ENCODE measurements at regions not wholly inside any gene's neighbourhood (a gene's known extent, or its start where the extent isn't known, plus 50 kb on each side); places are given as distances from the start of the nearest gene placed in this dataset.

DNA sequence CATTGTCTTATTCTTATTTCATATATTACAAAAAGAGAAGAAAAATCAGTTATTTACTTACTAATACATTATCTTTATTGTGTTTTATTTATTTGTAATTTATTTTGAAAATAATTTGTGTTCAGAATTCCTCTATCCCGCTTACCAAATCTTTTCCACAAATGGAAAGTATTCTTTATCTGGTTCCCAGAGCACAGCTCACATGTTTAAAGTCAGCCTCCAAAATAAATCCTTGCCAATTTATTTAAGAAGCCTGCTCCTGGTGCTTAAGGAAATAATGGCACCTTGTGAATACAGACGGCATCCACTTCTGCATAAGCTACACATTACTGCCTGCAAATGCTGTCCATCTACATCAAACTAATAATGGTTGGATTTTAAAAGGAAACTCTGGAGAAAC, 435.4 kb downstream of the MTRR start:
- FAIRE-seq, result no peak
- DNase-seq (ENCODE audit: low spot score in 2 of 2), result no peak

DNA sequence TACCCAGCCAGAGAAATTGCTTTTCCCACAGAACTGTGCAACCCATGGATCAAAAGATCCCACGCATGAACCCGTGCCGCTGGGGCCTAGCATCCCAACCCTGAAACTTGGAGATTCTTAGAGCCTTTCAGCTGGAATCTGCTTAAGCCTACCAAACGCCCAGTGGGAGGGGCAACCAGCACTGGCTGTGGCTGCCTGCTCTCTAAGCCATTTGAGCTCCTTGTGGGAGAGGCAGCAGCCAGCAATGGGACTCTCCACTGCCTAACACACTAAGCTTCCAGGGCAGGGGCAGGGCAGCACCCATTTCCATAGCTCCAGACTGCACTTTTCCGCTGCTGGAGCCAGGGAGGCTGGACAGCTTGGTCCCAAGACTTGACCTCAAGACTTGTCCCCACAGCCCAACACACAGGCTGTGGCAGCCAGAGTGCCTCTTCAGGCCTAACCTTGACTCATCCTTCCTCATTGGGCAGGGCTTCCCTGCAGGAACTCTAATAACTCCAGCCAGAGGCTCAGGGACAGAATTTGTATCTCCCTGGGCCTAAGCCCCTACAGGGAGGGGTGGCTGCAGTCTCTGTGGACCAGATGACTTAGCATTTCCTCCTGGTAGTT, 437.4 kb downstream of the MTRR start:
- DNase-seq (ENCODE audit: low spot score in 2 of 2) (no peak), FAIRE-seq (no peak)

DNA sequence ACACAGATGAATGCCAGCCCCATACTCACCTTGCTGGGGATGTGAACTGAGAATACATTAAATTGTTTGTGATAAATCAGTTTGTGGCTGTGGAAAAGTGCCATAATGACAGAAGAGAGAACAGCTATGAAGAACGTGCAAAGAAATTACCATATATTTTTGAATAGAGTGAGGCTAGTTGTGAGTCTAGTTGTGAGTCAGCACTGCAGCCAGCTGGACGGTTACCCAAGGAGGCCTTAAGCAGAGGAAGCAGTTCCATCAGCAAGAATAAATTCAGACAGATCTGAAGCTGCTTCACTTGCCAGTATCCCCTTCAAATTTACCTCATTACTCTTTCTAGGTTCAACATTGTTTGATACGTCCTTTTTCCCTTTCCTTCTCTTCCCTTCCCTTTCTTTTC, 446.0 kb downstream of the MTRR start:
- DNase-seq (ENCODE audit: low spot score in 2 of 2), result no peak
- FAIRE-seq, result no peak

DNA sequence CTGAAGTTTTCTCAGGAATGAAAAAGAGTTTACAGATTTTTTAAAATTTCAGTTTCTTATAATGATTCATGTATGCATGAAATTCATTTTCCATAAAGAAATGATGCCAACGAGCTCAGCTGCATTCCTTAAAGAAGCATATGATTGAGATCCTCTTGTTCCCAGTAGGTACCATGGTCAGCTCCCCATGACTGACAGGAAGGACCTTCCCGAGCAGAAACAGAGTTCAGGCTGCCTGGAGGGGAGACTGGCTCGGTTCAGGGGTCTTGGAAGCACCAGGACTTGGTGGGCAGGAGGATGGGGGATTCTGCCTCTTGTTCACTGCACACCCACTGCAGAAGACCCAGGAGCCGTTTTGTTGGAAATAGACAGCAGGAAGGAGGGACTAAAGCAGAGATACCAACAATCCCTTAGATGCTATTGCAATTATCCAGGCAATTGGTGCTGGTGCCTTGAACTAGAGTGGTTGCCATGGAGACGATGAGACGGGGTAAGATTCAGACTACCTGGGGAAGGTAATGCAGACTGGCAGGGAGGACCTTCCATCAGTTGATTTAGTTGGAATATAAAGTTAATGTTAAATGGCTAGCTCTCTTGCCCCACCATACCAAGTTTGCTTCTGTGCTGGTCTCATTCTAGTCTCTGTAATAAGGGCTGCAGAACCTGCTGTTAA, 447.8 kb downstream of the MTRR start:
- FAIRE-seq, result no peak
- DNase-seq (ENCODE audit: low spot score in 2 of 2), result no peak

DNA sequence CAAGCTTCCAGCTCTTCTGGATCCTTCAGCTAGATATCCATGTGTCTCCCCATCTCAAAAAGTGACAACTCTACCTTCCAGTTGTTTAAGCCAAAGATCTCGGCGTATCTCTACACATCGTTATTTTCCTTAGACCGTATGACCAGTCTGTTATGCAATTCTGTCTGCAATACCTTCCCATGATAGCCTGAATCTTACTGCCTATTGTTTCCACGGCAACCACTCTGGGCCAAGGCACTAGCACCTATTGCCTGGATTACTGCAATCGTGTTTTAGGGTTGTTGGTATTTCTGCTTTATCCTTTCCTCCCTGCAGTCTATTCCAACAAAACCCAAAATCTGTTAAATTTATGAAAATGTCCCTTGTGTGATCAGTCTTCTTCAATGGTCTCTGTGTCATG, 448.4 kb downstream of the MTRR start:
- no peak for DNase-seq (ENCODE audit: low spot score in 2 of 2)
- no peak for FAIRE-seq

DNA sequence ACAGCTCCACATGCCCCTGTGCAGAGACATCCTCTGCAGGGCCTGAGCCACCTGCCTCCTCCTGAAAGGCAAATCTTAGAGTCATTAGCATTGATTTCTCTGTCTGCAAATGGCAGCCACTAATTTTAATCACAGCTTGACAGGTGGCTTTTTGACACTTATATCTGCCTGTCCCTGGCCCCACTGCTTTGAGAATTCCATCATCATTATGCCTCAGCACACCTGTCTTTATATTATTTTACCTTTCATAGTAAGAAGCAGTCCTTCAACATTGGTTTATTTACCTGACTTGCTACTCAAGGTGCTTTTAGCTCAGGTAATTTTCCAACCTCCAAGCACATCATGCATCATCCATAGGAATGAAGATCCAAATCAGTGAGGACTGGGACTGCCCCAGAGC, 451.3 kb downstream of the MTRR start:
- DNase-seq (ENCODE audit: low spot score in 2 of 2) (no peak), FAIRE-seq (no peak)

DNA sequence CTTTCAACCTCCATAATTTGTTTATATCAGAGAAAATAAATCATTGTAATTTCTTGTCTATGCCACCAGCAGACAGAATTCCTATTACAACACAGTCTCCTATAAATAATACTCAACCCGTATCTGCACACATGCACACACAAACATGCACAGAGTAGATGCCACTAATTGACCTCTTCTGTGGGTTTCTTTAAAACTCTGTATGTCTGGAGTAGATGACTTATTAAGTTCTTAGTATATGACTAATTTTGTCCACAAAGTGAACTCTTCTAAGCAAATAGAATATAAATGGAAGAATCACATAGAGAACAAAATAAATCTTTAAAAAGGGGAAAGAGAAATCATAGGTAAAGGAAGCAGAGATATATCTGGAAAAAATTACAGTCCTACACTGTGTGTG, 452.3 kb downstream of the MTRR start:
- no peak for DNase-seq (ENCODE audit: low spot score in 2 of 2)
- FAIRE-seq, result no peak

DNA sequence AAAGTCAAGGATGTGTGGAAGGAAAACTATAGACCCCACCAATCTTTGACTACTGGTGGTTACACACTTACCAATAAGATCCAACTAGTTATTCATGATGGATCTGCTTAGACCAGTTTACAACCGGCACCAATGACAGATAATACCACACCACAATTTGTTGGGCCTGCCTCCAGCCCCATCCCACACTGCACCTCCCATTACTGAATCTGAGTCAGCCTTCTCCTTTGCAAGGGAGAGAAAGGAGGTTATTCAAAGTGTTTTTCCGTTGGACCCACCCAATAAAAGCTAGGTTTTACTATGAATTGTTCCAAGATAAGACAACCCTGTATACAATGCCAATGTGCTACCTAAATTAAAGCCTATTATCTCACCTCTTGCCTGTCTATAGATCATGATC, 453.5 kb downstream of the MTRR start:
- no peak for FAIRE-seq
- no peak for DNase-seq (ENCODE audit: low spot score in 2 of 2)

DNA sequence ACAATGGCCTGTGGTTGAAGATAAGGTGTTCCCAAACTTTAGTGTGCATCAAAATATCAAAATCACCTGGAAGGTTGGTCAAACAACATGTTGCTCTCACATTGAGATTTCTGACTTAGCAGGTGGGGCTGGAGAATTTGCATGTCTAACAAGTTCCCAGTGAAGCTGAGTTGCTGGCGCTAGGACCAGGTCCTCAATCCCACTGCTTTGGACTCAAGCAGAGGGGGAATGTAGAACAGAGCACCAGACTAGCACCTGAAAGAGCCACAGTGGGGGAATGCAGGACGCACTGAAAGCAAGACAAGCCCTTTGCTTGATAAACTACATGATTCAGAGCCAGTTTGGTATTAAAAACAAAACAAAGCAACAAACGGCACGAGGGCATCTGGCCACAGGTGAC, 458.1 kb downstream of the MTRR start:
- FAIRE-seq (no peak), DNase-seq (ENCODE audit: low spot score in 2 of 2) (no peak)

DNA sequence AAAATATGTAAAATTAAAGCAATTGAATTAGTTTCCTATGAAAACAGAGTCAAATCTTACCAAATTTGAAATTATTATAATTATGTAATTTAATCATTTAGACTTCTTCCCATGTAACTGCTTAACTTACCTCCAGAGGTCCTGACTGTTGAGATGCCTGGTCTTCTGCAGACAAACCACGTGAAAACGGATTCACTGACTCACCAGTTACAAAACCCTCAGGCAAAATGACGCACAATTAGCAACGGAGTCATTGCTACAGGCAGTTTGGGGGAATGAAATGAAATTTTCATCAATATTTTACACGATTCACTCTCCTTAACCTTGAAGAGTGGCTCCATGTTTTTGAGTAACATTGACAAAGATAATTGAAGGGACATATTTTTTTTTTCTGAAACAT, 460.8 kb downstream of the MTRR start:
- DNase-seq (ENCODE audit: low spot score in 2 of 2) (no peak), FAIRE-seq (no peak)

DNA sequence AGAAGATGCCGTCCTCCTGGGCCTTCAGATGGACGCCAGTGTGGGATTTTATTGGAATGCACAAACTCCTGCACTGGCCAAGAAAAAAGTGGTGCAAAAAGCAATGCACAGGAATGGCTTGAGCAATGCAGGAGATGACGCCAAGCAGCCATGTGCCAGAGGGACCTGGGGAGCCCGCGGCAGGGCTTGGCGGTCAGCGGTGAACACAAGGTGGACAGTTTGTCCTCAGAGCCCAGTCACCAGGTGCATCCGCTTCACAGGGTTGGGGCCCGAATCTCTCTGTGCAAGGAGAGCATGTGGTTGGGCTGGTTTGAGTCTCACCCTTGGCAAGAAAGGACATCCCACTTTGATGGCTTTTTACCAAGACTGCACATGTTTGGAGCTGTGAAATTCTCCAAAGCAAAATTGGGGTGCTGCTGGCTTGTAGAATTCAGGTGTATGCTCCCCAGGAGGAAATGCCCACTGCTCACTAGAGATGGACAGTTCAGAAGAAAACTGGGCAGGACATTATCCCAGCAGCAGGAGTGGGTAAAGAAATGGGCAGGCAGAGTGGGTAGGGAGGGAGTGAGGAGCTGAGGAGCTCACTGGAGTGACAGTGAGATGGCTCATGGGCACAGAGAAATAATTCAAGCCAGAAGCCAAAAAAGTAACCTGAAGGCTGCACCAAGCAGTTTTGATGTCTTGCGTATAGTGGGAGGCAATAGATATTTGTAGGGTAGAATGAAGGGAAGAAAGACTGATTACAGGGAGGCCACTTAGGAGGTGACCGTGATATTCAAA, 463.9 kb downstream of the MTRR start:
- no peak for FAIRE-seq
- no peak for DNase-seq (ENCODE audit: low spot score in 2 of 2)

DNA sequence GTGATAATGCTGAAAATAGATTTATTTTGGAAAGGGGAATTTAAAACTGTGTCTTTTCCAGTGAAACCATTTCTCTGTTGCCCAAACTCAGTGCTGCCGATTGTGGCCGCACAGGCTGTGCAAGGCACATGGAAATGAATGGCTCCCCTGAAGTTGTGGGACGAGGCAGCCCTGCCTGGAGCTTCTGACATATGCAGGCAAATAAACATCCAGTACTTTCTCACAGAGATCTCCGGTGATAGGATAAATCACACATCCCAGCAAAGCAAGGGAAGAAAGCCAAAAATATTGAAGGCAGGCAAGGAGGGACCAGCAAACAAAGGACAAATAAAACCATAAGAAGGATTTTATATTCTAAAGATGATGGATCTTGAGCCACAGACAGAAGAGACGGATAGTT, 464.5 kb downstream of the MTRR start:
- DNase-seq (ENCODE audit: low spot score in 2 of 2), result no peak
- FAIRE-seq, result no peak

DNA sequence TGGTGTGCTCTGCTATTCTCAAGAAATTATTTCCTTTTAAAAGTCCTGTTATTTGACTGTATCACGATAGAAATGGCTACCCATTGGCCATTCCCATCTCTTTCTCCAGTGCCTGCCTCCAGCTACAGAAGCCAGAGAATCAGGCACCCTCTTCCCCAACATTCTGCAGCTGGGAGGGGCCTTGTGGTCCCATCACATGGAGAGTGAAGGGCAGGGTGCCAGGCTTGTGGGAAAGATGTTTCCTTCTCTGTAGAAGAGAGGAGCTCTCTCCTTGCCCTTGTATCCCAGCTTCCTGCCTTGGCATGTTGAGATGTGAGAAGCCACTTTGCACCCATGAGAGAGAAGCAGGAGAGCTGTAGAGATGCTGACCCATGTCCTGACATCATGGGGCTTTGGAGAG, 465.0 kb downstream of the MTRR start:
- no peak for FAIRE-seq
- DNase-seq (ENCODE audit: low spot score in 2 of 2), result no peak

DNA sequence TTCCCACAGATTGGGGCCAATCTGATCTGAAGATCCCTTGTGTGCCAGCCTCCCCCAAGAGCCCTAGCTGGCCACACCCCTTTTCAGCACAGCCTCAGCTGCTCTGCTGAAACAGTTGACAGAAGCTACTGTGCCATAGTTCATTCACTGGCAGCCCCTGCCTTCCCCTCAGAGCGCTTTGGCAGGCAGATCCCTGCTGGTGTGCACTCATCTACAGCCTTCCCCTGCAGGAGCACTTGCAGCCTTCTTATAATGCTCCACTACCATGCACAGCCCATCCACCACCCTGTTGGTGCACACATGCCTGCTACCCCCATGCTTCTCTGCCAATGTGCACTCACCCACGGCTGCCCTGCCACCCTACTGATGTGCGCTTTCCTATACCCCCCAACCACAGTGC, 471.3 kb downstream of the MTRR start:
- DNase-seq (ENCODE audit: low spot score in 2 of 2) (no peak), FAIRE-seq (no peak)

DNA sequence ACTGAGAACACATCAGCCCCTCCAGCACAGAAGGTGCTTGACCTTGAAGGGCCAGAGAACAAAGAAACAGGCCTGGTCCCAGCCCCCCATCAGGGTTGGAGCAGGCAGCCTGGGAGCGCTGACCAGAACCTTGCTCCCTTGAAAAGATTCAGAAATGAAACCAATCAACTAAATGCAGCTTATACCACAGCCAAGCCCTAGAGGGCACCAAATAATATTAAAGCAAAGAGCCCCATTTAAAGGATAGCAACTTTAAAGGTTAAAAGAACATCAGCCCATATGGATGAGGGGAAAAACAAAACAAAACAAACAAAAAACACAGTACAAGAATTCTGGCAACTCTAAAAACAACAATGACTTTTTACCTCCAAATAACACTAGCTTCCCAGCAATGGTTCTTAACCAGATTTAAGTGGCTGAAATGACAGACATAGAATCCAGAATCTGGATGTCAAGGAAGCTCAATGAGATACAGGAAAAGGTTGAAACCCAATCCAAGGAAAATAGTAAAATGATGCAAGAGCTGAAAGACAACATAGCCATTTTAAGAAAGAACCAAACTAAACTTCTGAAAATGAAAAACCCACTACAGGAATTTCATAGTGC, 471.9 kb downstream of the MTRR start:
- DNase-seq (ENCODE audit: low spot score in 2 of 2), result no peak

DNA sequence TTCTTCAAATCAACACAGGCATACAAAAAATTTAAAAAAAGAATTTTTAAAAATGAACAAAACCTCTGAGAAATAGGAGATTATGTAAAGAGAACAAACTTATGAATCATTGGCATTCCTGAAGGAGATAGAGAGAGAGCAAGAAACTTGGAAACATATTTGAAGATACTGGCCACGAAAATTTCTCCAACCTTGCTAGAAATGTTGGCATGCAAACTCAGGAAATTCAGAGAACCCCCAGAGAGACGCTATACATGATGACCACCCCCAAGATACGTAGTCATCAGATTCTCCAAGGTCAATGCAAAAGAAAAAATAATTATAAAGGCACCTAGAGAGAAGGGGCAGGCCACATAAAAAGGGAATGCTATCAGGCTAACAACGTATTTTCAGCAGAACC, 472.5 kb downstream of the MTRR start:
- DNase-seq (ENCODE audit: low spot score in 2 of 2), result no peak
- no peak for FAIRE-seq

More for the DNA sequence above, 471.9 kb downstream of the MTRR start:
- no peak for FAIRE-seq

DNA sequence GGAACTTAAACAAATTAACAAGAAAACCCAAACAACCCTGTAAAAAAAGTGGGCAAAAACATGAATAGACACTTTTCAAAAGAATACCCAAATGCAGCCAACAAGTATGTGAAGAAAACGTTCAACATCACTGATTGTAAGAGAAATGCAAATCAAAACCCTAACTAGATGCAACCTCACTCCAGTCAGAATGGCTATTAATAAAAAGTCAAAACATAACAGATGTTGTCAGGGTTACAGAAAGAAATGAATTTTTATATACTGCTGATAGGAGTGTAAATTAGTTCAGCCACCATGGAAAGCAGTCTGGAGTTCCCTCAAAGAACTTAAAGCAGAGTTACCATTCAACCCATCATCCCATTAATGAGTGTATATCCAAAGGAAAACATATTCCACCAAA, 479.0 kb downstream of the MTRR start:
- FAIRE-seq (no peak), DNase-seq (ENCODE audit: low spot score in 2 of 2) (no peak)

DNA sequence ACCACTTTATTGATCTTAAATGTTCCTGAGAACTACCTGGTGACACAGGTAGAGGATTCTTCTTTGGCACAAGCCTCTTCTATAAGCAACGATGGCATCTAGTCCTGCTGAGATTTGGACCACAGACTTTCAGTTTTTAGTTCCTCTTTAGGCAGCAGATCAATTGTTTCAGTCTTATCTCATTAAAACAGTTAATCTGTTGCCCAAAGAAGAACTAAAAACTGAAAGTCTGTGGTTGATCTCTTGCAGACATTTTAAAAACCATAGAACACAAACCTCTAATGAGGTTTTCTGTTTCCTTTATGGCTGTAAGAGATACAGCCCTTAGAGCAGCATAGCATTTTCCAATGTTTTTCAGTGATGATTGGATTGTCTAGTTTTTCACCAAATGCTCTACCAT, 480.9 kb downstream of the MTRR start:
- no peak for FAIRE-seq
- no peak for DNase-seq (ENCODE audit: low spot score in 2 of 2)

DNA sequence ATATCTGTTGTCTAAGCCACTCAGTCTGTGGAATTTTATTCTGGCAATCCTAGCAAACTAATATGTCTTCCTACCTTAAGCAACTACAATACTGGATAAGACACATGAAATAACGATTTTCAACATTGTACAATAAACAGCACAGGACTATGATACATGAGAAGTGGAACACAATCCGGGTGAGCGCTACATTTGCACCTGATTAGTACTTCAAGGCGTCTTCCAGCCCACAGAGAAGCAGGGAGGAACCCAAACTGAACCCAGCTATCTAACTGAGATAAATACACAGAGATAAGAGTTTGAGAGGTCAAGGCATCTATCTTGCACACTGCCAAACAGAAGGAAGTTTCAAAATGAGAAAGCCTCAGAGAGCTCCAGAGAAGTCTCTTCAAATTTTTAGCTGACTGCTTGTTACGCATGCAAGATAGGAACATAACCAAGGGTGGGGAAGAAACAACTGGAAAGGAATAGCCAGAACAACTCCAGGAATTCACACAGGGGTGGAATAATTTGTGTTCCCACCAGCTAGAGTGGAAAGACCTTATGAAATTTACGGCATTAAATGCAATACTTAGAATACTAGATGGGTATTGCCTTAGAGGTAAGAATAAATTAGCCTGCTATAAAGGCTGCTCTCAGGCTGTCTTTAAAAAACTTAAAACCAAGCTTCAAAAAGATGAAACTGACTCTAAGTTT, 481.8 kb downstream of the MTRR start:
- FAIRE-seq (no peak), DNase-seq (ENCODE audit: low spot score in 2 of 2) (no peak)

DNA sequence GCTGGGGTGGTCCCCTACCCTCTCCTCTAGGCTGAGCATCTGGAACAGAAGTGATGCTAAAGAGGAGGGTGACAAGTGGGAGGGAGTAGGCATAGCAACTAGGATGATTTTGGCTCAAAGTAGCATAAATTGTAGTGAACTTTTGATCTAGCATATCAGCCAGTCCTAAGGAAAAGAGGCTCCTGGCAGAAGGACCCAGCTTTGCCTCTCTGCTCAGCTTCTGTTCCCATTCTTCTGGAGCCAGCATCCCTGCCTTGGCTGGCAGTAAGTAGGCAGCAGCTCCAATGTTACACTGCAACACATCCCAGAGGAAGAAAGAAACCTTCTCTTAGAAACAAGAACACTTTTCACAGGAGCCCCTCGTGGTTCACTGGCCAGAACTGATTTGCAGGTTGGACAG, 487.0 kb downstream of the MTRR start:
- no peak for FAIRE-seq
- DNase-seq (ENCODE audit: low spot score in 2 of 2), result no peak

DNA sequence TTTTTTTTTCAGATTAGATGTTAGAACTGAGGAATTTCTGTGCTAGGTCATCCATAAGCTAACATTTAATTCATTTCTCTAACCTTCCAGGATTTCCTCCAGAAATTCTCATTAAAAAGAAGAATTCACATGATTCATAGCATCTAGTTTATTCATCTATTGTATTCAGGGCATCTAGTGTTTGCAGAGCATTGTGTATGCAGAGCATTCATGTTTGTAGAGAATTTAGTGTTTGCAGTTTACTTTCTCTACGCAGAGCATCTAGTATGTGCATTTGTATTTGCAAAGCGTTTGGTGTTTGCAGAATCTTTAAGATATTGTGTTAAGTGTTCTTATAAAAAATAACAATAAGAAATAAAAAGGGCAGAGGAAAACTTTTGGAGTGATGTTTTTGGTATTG, 491.1 kb downstream of the MTRR start:
- FAIRE-seq (no peak), DNase-seq (ENCODE audit: low spot score in 2 of 2) (no peak)
